WTC11 (cell line): ENCODE measurements at regions not wholly inside any gene's neighbourhood (a gene's known extent, or its start where the extent isn't known, plus 50 kb on each side); places are given as distances from the start of the nearest gene placed in this dataset.

ENCODE experiments used
- ATAC-seq: fragments of 200-7000 bp; cut with Tn5 transposase; 2 replicates; pipeline ENCODE4 v1.10.0; 2021; ENCODE audit warnings: mild to moderate bottlenecking, moderate library complexity
- CTCF ChIA-PET: fragments of 300-600 bp; sonication (Branson Sonifier 250); formaldehyde crosslinking; loops from one replicate; lab custom pipeline; 2021; ENCODE audit warnings: antibody characterized with exemption; lab: Charles Lee
- POLR2A ChIA-PET: fragments of 350-600 bp; sonication (Branson Sonifier 250); formaldehyde crosslinking; loops from one replicate; lab custom pipeline; 2021; ENCODE audit warnings: antibody characterized with exemption; lab: Charles Lee
- DNase-seq: peaks from one replicate; pipeline ENCODE4 v3.0.0; 2021; ENCODE audit warnings: low spot score
- H3K27ac Mint-ChIP-seq: 2 replicates; pipeline ENCODE4 v1.8.0; 2021; ENCODE audit warnings: mixed read lengths
- H3K27me3 Mint-ChIP-seq: 2 replicates; pipeline ENCODE4 v1.8.0; 2021; ENCODE audit warnings: low read depth, mild to moderate bottlenecking, moderate library complexity, mixed read lengths
- H3K36me3 Mint-ChIP-seq: 2 replicates; pipeline ENCODE4 v1.8.0; 2021; ENCODE audit warnings: mixed read lengths
- H3K4me1 Mint-ChIP-seq: 2 replicates; pipeline ENCODE4 v1.8.0; 2022; ENCODE audit warnings: mixed read lengths
- H3K4me3 Mint-ChIP-seq: 2 replicates; pipeline ENCODE4 v1.8.0; 2021; ENCODE audit warnings: mild to moderate bottlenecking, moderate library complexity, mixed read lengths
- H3K9me3 Mint-ChIP-seq: 2 replicates; pipeline ENCODE4 v1.8.0; 2021; ENCODE audit warnings: mixed read lengths
- ATF6 ChIP-seq: sonication (generic); formaldehyde crosslinking; IDR thresholded peaks from 2 replicates; pipeline ENCODE4 v1.8.1; 2023; ENCODE audit warnings: mild to moderate bottlenecking, missing genetic modification reagents
- CDX4 ChIP-seq: fragments of 250-450 bp; sonication (Bioruptor Pico); IDR thresholded peaks from 2 replicates; pipeline ENCODE4 v1.9.0; 2021; ENCODE audit warnings: moderate library complexity, mild to moderate bottlenecking, inconsistent platforms, borderline replicate concordance
- RORB ChIP-seq: fragments of 250-450 bp; sonication (Bioruptor Pico); IDR thresholded peaks from 2 replicates; pipeline ENCODE4 v1.9.0; 2021; ENCODE audit warnings: mild to moderate bottlenecking
- SMAD3 ChIP-seq: sonication (generic); formaldehyde crosslinking; IDR thresholded peaks from 2 replicates; pipeline ENCODE4 v1.8.0; 2022; ENCODE audit warnings: missing genetic modification reagents, mild to moderate bottlenecking, borderline replicate concordance
- TF ChIP-seq, protein P1 (sequence below): fragments of 250-450 bp; sonication (Bioruptor Pico); IDR thresholded peaks from 2 replicates; pipeline ENCODE4 v1.9.0; 2021; ENCODE audit warnings: mild to moderate bottlenecking
- TF ChIP-seq, protein P2 (sequence below): fragments of 250-450 bp; sonication (Bioruptor Pico); IDR thresholded peaks from 2 replicates; pipeline ENCODE4 v1.9.0; 2021; ENCODE audit warnings: mild to moderate bottlenecking, borderline replicate concordance
- TF ChIP-seq, protein P3 (sequence below): sonication (generic); formaldehyde crosslinking; IDR thresholded peaks from 2 replicates; pipeline ENCODE4 v1.8.0; 2022; ENCODE audit warnings: mild to moderate bottlenecking, missing genetic modification reagents
- TF ChIP-seq, protein P4 (sequence below): sonication (generic); formaldehyde crosslinking; IDR thresholded peaks from 2 replicates; pipeline ENCODE4 v1.8.1; 2022; ENCODE audit warnings: mild to moderate bottlenecking, missing genetic modification reagents, moderate library complexity, borderline replicate concordance

DNA sequence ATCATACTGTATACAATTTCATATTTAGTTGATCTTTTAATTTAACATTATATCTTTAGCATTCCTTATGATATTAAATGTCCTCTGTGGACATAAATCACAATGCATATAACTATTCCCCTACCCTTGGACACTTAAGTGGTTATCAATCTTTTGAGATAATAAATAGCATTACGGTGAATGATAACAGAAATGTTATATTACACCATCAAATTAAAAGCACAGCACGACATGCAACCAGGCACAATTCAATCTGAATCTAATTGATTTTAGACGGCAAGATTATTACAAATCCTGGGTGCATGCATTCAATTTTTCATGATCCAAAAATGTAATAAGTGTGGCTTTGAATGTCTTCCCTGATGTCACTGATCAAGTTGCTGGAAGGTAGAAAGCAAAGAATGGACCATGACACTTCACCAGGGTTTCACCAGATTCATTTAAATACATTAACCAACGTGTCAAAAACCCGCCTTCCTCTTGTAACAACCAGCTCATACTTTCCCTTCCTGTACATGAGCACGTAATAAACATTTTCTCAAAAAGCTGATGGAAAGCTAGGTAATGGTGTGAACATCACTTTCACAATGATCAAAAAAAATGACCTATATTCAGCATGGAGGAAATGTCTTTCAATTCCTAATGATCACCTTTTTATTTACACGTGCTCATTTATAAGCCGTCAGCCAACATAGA is 513.7 kb upstream of the ID2 start:
- CTCF ChIA-PET, result no interaction called here
- H3K4me1 Mint-ChIP-seq, result peaks cover 27% of the 10 kb centered on the region
- 0 out of 2 replicates have a peak, but pooled peaks cover 3% of the 10 kb centered on the region for H3K36me3 Mint-ChIP-seq
- H3K27me3 Mint-ChIP-seq, result no peaks in the 10 kb centered on the region; the same call in 1 of the 2 replicates
- H3K4me3 Mint-ChIP-seq, result no peak overlapping the region
- H3K27ac Mint-ChIP-seq, result no peak overlapping the region
- peaks cover 7% of the 10 kb centered on the region for H3K9me3 Mint-ChIP-seq
- DNase-seq, result no peak
- ATAC-seq, result no peak
- no peak for TF ChIP-seq SMAD3 (CRISPR knock-in tag)
- TF ChIP-seq, protein P1, sequence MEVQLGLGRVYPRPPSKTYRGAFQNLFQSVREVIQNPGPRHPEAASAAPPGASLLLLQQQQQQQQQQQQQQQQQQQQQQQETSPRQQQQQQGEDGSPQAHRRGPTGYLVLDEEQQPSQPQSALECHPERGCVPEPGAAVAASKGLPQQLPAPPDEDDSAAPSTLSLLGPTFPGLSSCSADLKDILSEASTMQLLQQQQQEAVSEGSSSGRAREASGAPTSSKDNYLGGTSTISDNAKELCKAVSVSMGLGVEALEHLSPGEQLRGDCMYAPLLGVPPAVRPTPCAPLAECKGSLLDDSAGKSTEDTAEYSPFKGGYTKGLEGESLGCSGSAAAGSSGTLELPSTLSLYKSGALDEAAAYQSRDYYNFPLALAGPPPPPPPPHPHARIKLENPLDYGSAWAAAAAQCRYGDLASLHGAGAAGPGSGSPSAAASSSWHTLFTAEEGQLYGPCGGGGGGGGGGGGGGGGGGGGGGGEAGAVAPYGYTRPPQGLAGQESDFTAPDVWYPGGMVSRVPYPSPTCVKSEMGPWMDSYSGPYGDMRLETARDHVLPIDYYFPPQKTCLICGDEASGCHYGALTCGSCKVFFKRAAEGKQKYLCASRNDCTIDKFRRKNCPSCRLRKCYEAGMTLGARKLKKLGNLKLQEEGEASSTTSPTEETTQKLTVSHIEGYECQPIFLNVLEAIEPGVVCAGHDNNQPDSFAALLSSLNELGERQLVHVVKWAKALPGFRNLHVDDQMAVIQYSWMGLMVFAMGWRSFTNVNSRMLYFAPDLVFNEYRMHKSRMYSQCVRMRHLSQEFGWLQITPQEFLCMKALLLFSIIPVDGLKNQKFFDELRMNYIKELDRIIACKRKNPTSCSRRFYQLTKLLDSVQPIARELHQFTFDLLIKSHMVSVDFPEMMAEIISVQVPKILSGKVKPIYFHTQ (CRISPR knock-in tag), result no peak
- TF ChIP-seq, protein P2, sequence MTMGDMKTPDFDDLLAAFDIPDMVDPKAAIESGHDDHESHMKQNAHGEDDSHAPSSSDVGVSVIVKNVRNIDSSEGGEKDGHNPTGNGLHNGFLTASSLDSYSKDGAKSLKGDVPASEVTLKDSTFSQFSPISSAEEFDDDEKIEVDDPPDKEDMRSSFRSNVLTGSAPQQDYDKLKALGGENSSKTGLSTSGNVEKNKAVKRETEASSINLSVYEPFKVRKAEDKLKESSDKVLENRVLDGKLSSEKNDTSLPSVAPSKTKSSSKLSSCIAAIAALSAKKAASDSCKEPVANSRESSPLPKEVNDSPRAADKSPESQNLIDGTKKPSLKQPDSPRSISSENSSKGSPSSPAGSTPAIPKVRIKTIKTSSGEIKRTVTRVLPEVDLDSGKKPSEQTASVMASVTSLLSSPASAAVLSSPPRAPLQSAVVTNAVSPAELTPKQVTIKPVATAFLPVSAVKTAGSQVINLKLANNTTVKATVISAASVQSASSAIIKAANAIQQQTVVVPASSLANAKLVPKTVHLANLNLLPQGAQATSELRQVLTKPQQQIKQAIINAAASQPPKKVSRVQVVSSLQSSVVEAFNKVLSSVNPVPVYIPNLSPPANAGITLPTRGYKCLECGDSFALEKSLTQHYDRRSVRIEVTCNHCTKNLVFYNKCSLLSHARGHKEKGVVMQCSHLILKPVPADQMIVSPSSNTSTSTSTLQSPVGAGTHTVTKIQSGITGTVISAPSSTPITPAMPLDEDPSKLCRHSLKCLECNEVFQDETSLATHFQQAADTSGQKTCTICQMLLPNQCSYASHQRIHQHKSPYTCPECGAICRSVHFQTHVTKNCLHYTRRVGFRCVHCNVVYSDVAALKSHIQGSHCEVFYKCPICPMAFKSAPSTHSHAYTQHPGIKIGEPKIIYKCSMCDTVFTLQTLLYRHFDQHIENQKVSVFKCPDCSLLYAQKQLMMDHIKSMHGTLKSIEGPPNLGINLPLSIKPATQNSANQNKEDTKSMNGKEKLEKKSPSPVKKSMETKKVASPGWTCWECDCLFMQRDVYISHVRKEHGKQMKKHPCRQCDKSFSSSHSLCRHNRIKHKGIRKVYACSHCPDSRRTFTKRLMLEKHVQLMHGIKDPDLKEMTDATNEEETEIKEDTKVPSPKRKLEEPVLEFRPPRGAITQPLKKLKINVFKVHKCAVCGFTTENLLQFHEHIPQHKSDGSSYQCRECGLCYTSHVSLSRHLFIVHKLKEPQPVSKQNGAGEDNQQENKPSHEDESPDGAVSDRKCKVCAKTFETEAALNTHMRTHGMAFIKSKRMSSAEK, result no peak
- no peak for TF ChIP-seq ATF6
- TF ChIP-seq, protein P3, sequence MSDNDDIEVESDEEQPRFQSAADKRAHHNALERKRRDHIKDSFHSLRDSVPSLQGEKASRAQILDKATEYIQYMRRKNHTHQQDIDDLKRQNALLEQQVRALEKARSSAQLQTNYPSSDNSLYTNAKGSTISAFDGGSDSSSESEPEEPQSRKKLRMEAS, result no peak
- no peak for TF ChIP-seq CDX4 (CRISPR knock-in tag)
- POLR2A ChIA-PET, result no interaction called here

GRCh38 chr2:8168876-8169424 is 512.9 kb upstream of the ID2 start:
- H3K4me1 Mint-ChIP-seq, result peaks cover 34% of the 10 kb centered on the region
- H3K36me3 Mint-ChIP-seq, result 0 out of 2 replicates have a peak, but pooled peaks cover 3% of the 10 kb centered on the region
- DNase-seq (no peak), ATAC-seq (no peak)
- TF ChIP-seq, protein P4, sequence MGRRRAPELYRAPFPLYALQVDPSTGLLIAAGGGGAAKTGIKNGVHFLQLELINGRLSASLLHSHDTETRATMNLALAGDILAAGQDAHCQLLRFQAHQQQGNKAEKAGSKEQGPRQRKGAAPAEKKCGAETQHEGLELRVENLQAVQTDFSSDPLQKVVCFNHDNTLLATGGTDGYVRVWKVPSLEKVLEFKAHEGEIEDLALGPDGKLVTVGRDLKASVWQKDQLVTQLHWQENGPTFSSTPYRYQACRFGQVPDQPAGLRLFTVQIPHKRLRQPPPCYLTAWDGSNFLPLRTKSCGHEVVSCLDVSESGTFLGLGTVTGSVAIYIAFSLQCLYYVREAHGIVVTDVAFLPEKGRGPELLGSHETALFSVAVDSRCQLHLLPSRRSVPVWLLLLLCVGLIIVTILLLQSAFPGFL (CRISPR knock-in tag), result no peak
- no peak for TF ChIP-seq RORB (CRISPR knock-in tag)
- POLR2A ChIA-PET, result no interaction called here
- H3K4me3 Mint-ChIP-seq, result no peak overlapping the region
- H3K27ac Mint-ChIP-seq, result no peak overlapping the region
- H3K27me3 Mint-ChIP-seq, result no peaks in the 10 kb centered on the region; the same call in 1 of the 2 replicates
- CTCF ChIA-PET, result no interaction called here
- peaks cover 4% of the 10 kb centered on the region for H3K9me3 Mint-ChIP-seq
